IMR-90 (cell line): ENCODE measurements at regions not wholly inside any gene's neighbourhood (a gene's known extent, or its start where the extent isn't known, plus 50 kb on each side); places are given as distances from the start of the nearest gene placed in this dataset.

Experiments
- CEBPB ChIP-seq: IDR thresholded peaks from 2 replicates; pipeline ENCODE4 v1.6.1; 2012; ENCODE audit warnings: low read depth, low read length, improper control_type of control experiment
- CTCF ChIP-seq: conservative IDR thresholded peaks from 2 replicates; pipeline ENCODE4 v1.5.1; 2012; ENCODE audit warnings: mild to moderate bottlenecking, low read depth, low read length, improper control_type of control experiment
- ELK1 ChIP-seq: fragments of 150-350 bp; IDR thresholded peaks from 2 replicates; pipeline ENCODE4 v1.6.1; 2016; ENCODE audit warnings: low read depth, mild to moderate bottlenecking, low read length, moderate library complexity, borderline replicate concordance
- MAZ ChIP-seq: IDR thresholded peaks from 2 replicates; pipeline ENCODE4 v1.6.1; 2012; ENCODE audit warnings: low read depth, mild to moderate bottlenecking, low read length, improper control_type of control experiment, moderate library complexity, borderline replicate concordance
- MXI1 ChIP-seq: IDR thresholded peaks from 2 replicates; pipeline ENCODE4 v1.6.1; 2012; ENCODE audit warnings: low read depth, mild to moderate bottlenecking, low read length, moderate library complexity, borderline replicate concordance
- POLR2A ChIP-seq: IDR thresholded peaks from 2 replicates; pipeline ENCODE4 v1.6.1; 2012; ENCODE audit warnings: mild to moderate bottlenecking, low read depth, low read length
- RAD21 ChIP-seq: IDR thresholded peaks from 2 replicates; pipeline ENCODE4 v1.6.1; 2012; ENCODE audit warnings: low read length, improper control_type of control experiment
- RFX5 ChIP-seq: IDR thresholded peaks from 2 replicates; pipeline ENCODE4 v1.8.0; 2012; ENCODE audit warnings: low read depth, mild to moderate bottlenecking, low read length, moderate library complexity
- TF ChIP-seq, protein P1 (sequence below): fragments of 150-350 bp; IDR thresholded peaks from 2 replicates; pipeline ENCODE4 v1.6.1; 2017; ENCODE audit warnings: mild to moderate bottlenecking, antibody characterized with exemption, low read length, low read depth

DNA sequence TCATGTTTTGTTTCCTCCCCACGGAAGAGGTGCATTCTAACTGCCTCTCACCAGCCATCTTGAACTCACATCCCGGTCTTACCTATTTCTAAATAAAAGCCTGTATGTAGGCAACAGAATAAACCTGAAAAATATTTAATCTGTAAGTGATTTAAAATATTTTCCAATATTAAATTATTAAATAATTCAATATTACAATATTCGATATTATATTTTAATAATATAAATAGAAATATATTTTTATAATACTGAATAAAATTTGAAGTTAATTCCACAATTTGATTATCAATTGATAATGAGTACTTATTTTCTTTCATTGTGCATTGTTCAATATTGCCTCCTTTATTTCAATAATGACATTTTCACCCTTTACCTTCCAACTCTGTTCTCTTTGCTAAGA, 404.4 kb downstream of the CYLC2 start:
- TF ChIP-seq POLR2A (no peak), CTCF (no peak), MXI1 (no peak), CEBPB (no peak), RAD21 (no peak), MAZ (no peak), RFX5 (no peak), ELK1 (no peak)
- TF ChIP-seq, protein P1, sequence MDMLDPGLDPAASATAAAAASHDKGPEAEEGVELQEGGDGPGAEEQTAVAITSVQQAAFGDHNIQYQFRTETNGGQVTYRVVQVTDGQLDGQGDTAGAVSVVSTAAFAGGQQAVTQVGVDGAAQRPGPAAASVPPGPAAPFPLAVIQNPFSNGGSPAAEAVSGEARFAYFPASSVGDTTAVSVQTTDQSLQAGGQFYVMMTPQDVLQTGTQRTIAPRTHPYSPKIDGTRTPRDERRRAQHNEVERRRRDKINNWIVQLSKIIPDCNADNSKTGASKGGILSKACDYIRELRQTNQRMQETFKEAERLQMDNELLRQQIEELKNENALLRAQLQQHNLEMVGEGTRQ, result no peak
